ENCODE measurements at regions not wholly inside any gene's neighbourhood (a gene's known extent, or its start where the extent isn't known, plus 50 kb on each side); places are given as distances from the start of the nearest gene placed in this dataset.

GRCh38 chr12:28793581-28794151 is 355.4 kb upstream of the FAR2 start:
- no peaks in the 10 kb centered on the region for H3K4me1 ChIP-seq (ENCODE audit: insufficient read depth)
- no peak for DNase-seq (ENCODE audit: extremely low spot score)
- 59% methylated on average over 3 of the region's 3 CpGs for WGBS
- no peak overlapping the region for H3K27ac ChIP-seq (ENCODE audit: low read depth)
- H3K4me3 ChIP-seq (ENCODE audit: low read depth, low read length) = no peak overlapping the region
- H3K36me3 ChIP-seq (ENCODE audit: insufficient read depth) = no peaks in the 10 kb centered on the region

- Histone ChIP-seq H3K36me3 (ENCODE audit: insufficient read depth) (no peaks in the 10 kb centered on the region), H3K4me1 (ENCODE audit: insufficient read depth) (no peaks in the 10 kb centered on the region), H3K4me3 (ENCODE audit: low read depth, low read length) (no peak overlapping the region), H3K27ac (ENCODE audit: low read depth) (no peak overlapping the region)
- DNase-seq (ENCODE audit: extremely low spot score) = no peak
- 40% methylated on average over 5 of the region's 5 CpGs for WGBS
These were observed 354.9 kb upstream of the FAR2 start for GRCh38 chr12:28794211-28794610.

- no peak overlapping the region for H3K27ac ChIP-seq (ENCODE audit: low read depth)
- no peak overlapping the region for H3K4me3 ChIP-seq (ENCODE audit: low read depth, low read length)
- no peaks in the 10 kb centered on the region for H3K4me1 ChIP-seq (ENCODE audit: insufficient read depth)
- WGBS = 87% methylated on average over 4 of the region's 4 CpGs
- H3K36me3 ChIP-seq (ENCODE audit: insufficient read depth) = no peaks in the 10 kb centered on the region
- no peak for DNase-seq (ENCODE audit: extremely low spot score)
These were observed 354.3 kb upstream of the FAR2 start for GRCh38 chr12:28794786-28795185.

GRCh38 chr12:28795311-28795710 is 353.8 kb upstream of the FAR2 start:
- H3K4me1 ChIP-seq (ENCODE audit: insufficient read depth) = no peaks in the 10 kb centered on the region
- H3K27ac ChIP-seq (ENCODE audit: low read depth) = no peak overlapping the region
- no peak overlapping the region for H3K4me3 ChIP-seq (ENCODE audit: low read depth, low read length)
- 55% methylated on average over 1 of the region's 1 CpG for WGBS
- no peak for DNase-seq (ENCODE audit: extremely low spot score)
- H3K36me3 ChIP-seq (ENCODE audit: insufficient read depth) = no peaks in the 10 kb centered on the region

- H3K27ac ChIP-seq (ENCODE audit: low read depth) = no peak overlapping the region
- no peak for DNase-seq (ENCODE audit: extremely low spot score)
- no peaks in the 10 kb centered on the region for H3K36me3 ChIP-seq (ENCODE audit: insufficient read depth)
- no peaks in the 10 kb centered on the region for H3K4me1 ChIP-seq (ENCODE audit: insufficient read depth)
- WGBS = 100% methylated on average over 1 of the region's 1 CpG
- H3K4me3 ChIP-seq (ENCODE audit: low read depth, low read length) = no peak overlapping the region
These were observed 349.7 kb upstream of the FAR2 start for GRCh38 chr12:28799348-28799747.

GRCh38 chr12:28800129-28800528 is 348.9 kb upstream of the FAR2 start:
- H3K36me3 ChIP-seq (ENCODE audit: insufficient read depth) = no peaks in the 10 kb centered on the region
- H3K4me3 ChIP-seq (ENCODE audit: low read depth, low read length) = no peak overlapping the region
- H3K4me1 ChIP-seq (ENCODE audit: insufficient read depth) = no peaks in the 10 kb centered on the region
- DNase-seq (ENCODE audit: extremely low spot score) = no peak
- 94% methylated on average over 1 of the region's 1 CpG for WGBS
- H3K27ac ChIP-seq (ENCODE audit: low read depth) = no peak overlapping the region

GRCh38 chr12:28802706-28803438 is 346.2 kb upstream of the FAR2 start:
- no peak for DNase-seq (ENCODE audit: extremely low spot score)
- no peaks in the 10 kb centered on the region for H3K4me1 ChIP-seq (ENCODE audit: insufficient read depth)
- no peak overlapping the region for H3K4me3 ChIP-seq (ENCODE audit: low read depth, low read length)
- no peaks in the 10 kb centered on the region for H3K36me3 ChIP-seq (ENCODE audit: insufficient read depth)
- H3K27ac ChIP-seq (ENCODE audit: low read depth) = no peak overlapping the region
- 79% methylated on average over 5 of the region's 5 CpGs for WGBS

GRCh38 chr12:28807535-28807934 is 341.5 kb upstream of the FAR2 start:
- Histone ChIP-seq H3K4me3 (ENCODE audit: low read depth, low read length) (no peak overlapping the region), H3K27ac (ENCODE audit: low read depth) (no peak overlapping the region), H3K36me3 (ENCODE audit: insufficient read depth) (no peaks in the 10 kb centered on the region), H3K4me1 (ENCODE audit: insufficient read depth) (no peaks in the 10 kb centered on the region)
- 69% methylated on average over 3 of the region's 3 CpGs for WGBS
- DNase-seq (ENCODE audit: extremely low spot score) = no peak

GRCh38 chr12:28811457-28811856 is 337.6 kb upstream of the FAR2 start:
- WGBS = 69% methylated on average over 5 of the region's 5 CpGs
- no peaks in the 10 kb centered on the region for H3K36me3 ChIP-seq (ENCODE audit: insufficient read depth)
- H3K27ac ChIP-seq (ENCODE audit: low read depth) = no peak overlapping the region
- no peak overlapping the region for H3K4me3 ChIP-seq (ENCODE audit: low read depth, low read length)
- H3K4me1 ChIP-seq (ENCODE audit: insufficient read depth) = no peaks in the 10 kb centered on the region
- no peak for DNase-seq (ENCODE audit: extremely low spot score)

GRCh38 chr12:28814246-28814645 is 334.8 kb upstream of the FAR2 start:
- Histone ChIP-seq H3K4me3 (ENCODE audit: low read depth, low read length) (no peak overlapping the region), H3K36me3 (ENCODE audit: insufficient read depth) (no peaks in the 10 kb centered on the region), H3K27ac (ENCODE audit: low read depth) (no peak overlapping the region), H3K4me1 (ENCODE audit: insufficient read depth) (no peaks in the 10 kb centered on the region)
- 85% methylated on average over 4 of the region's 4 CpGs for WGBS
- DNase-seq (ENCODE audit: extremely low spot score) = no peak

GRCh38 chr12:28817524-28817923 is 331.6 kb upstream of the FAR2 start:
- Histone ChIP-seq H3K27ac (ENCODE audit: low read depth) (no peak overlapping the region), H3K4me1 (ENCODE audit: insufficient read depth) (no peaks in the 10 kb centered on the region), H3K4me3 (ENCODE audit: low read depth, low read length) (no peak overlapping the region), H3K36me3 (ENCODE audit: insufficient read depth) (no peaks in the 10 kb centered on the region)
- WGBS = 80% methylated on average over 7 of the region's 7 CpGs
- no peak for DNase-seq (ENCODE audit: extremely low spot score)

GRCh38 chr12:28824193-28824846 is 324.8 kb upstream of the FAR2 start:
- no peak for DNase-seq (ENCODE audit: extremely low spot score)
- Histone ChIP-seq H3K4me1 (ENCODE audit: insufficient read depth) (no peaks in the 10 kb centered on the region), H3K27ac (ENCODE audit: low read depth) (no peak overlapping the region), H3K4me3 (ENCODE audit: low read depth, low read length) (no peak overlapping the region), H3K36me3 (ENCODE audit: insufficient read depth) (no peaks in the 10 kb centered on the region)
- 45% methylated on average over 2 of the region's 2 CpGs for WGBS

- H3K4me1 ChIP-seq (ENCODE audit: insufficient read depth) = no peaks in the 10 kb centered on the region
- H3K27ac ChIP-seq (ENCODE audit: low read depth) = no peak overlapping the region
- H3K4me3 ChIP-seq (ENCODE audit: low read depth, low read length) = no peak overlapping the region
- DNase-seq (ENCODE audit: extremely low spot score) = no peak
- H3K36me3 ChIP-seq (ENCODE audit: insufficient read depth) = no peaks in the 10 kb centered on the region
These were observed 324.2 kb upstream of the FAR2 start for GRCh38 chr12:28824849-28825248.

GRCh38 chr12:28826766-28827165 is 322.3 kb upstream of the FAR2 start:
- Histone ChIP-seq H3K36me3 (ENCODE audit: insufficient read depth) (no peaks in the 10 kb centered on the region), H3K27ac (ENCODE audit: low read depth) (no peak overlapping the region), H3K4me1 (ENCODE audit: insufficient read depth) (no peaks in the 10 kb centered on the region), H3K4me3 (ENCODE audit: low read depth, low read length) (no peak overlapping the region)
- DNase-seq (ENCODE audit: extremely low spot score) = no peak

All from urinary bladder (tissue), 3 donors.